ENCODE measurements at regions not wholly inside any gene's neighbourhood (a gene's known extent, or its start where the extent isn't known, plus 50 kb on each side); places are given as distances from the start of the nearest gene placed in this dataset.

DNA sequence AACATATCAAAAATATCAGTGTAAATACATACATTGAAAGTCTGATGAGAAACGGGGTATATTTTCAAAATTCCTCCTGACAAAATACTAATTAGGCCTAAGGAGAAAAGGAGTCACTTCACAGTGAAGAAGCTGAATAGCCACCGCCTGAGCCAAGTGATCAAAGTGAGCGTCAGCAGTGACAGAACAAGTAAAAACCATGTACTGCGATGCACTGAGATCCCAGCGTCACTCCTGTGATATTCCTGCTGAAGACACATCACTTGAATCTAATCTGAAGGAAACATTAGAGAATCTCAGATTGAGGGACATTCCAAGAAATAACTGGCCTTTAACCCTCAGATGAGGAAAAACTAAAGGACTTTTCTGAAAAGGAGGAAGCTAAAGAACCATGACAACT lies 285.3 kb downstream of the EN1 start:
- Histone ChIP-seq H3K36me3 (ENCODE audit: insufficient read depth, low read length) (no peaks in the 10 kb centered on the region), H3K79me2 (ENCODE audit: insufficient read depth, low read length) (no peaks in the 10 kb centered on the region), H4K20me1 (ENCODE audit: insufficient read depth, low read length) (no peaks in the 10 kb centered on the region), H3K4me2 (ENCODE audit: low read length) (no peak overlapping the region), H3K9me3 (ENCODE audit: low read length) (no peaks in the 10 kb centered on the region), H2AFZ (ENCODE audit: low read length) (no peak overlapping the region), H3K9me2 (ENCODE audit: low read depth, low read length) (no peaks in the 10 kb centered on the region), H3K27me3 (ENCODE audit: insufficient read depth, low read length) (no peaks in the 10 kb centered on the region), H3K4me3 (ENCODE audit: low read depth, low read length, poor library complexity, severe bottlenecking) (no peak overlapping the region), H3F3A (ENCODE audit: insufficient read depth, low read length) (no peaks in the 10 kb centered on the region), H3K9ac (ENCODE audit: low read length) (no peak overlapping the region), H3K27ac (ENCODE audit: low read depth, low read length, poor library complexity, severe bottlenecking) (no peak overlapping the region), H3K4me1 (ENCODE audit: insufficient read depth, low read length, severe bottlenecking) (no peaks in the 10 kb centered on the region)
- no peak for TF ChIP-seq EZH2 (IDR thresholded peaks at IDR 0.05; ENCODE audit: borderline replicate concordance, low read length)
- TF ChIP-seq, protein P1, sequence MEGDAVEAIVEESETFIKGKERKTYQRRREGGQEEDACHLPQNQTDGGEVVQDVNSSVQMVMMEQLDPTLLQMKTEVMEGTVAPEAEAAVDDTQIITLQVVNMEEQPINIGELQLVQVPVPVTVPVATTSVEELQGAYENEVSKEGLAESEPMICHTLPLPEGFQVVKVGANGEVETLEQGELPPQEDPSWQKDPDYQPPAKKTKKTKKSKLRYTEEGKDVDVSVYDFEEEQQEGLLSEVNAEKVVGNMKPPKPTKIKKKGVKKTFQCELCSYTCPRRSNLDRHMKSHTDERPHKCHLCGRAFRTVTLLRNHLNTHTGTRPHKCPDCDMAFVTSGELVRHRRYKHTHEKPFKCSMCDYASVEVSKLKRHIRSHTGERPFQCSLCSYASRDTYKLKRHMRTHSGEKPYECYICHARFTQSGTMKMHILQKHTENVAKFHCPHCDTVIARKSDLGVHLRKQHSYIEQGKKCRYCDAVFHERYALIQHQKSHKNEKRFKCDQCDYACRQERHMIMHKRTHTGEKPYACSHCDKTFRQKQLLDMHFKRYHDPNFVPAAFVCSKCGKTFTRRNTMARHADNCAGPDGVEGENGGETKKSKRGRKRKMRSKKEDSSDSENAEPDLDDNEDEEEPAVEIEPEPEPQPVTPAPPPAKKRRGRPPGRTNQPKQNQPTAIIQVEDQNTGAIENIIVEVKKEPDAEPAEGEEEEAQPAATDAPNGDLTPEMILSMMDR (IDR thresholded peaks at IDR 0.05; ENCODE audit: low read length) = no peak

DNA sequence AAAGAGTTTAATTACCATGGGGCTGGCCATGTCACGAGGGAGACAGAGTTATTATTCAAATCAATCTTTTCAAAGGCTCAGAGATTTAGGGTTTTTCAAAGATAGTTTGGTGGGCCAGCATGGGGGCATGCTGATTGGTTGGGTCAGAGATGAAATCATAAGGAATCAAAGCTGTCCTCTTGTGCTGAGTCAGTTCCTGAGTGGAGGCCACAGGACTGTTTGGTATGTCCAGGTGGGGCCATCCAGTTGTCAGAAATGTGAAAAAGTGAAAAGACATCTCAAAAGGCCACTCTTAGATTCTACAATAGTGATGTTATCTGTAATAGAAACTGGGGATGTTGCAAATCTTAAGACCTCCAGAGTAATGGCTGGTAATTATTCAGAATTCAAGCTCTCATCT lies 288.6 kb downstream of the EN1 start:
- H3K27ac ChIP-seq (ENCODE audit: low read depth, low read length, poor library complexity, severe bottlenecking) = no peak overlapping the region
- no peaks in the 10 kb centered on the region for H3K9me2 ChIP-seq (ENCODE audit: low read depth, low read length)
- no peaks in the 10 kb centered on the region for H3F3A ChIP-seq (ENCODE audit: insufficient read depth, low read length)
- H3K36me3 ChIP-seq (ENCODE audit: insufficient read depth, low read length) = no peaks in the 10 kb centered on the region
- no peaks in the 10 kb centered on the region for H4K20me1 ChIP-seq (ENCODE audit: insufficient read depth, low read length)
- H3K27me3 ChIP-seq (ENCODE audit: insufficient read depth, low read length) = no peaks in the 10 kb centered on the region
- H2AFZ ChIP-seq (ENCODE audit: low read length) = no peak overlapping the region
- H3K9me3 ChIP-seq (ENCODE audit: low read length) = no peaks in the 10 kb centered on the region
- H3K9ac ChIP-seq (ENCODE audit: low read length) = no peak overlapping the region
- H3K79me2 ChIP-seq (ENCODE audit: insufficient read depth, low read length) = no peaks in the 10 kb centered on the region
- H3K4me2 ChIP-seq (ENCODE audit: low read length) = no peak overlapping the region
- no peaks in the 10 kb centered on the region for H3K4me1 ChIP-seq (ENCODE audit: insufficient read depth, low read length, severe bottlenecking)
- TF ChIP-seq, protein P1 (IDR thresholded peaks at IDR 0.05; ENCODE audit: low read length) = no peak
- no peak for TF ChIP-seq EZH2 (IDR thresholded peaks at IDR 0.05; ENCODE audit: borderline replicate concordance, low read length)
- H3K4me3 ChIP-seq (ENCODE audit: low read depth, low read length, poor library complexity, severe bottlenecking) = no peak overlapping the region

- no peak overlapping the region for H3K27ac ChIP-seq (ENCODE audit: low read depth, low read length, poor library complexity, severe bottlenecking)
- no peaks in the 10 kb centered on the region for H3K9me3 ChIP-seq (ENCODE audit: low read length)
- TF ChIP-seq, protein P1 (IDR thresholded peaks at IDR 0.05; ENCODE audit: low read length) = no peak
- TF ChIP-seq EZH2 (IDR thresholded peaks at IDR 0.05; ENCODE audit: borderline replicate concordance, low read length) = no peak
- H3K9me2 ChIP-seq (ENCODE audit: low read depth, low read length) = no peaks in the 10 kb centered on the region
- H2AFZ ChIP-seq (ENCODE audit: low read length) = no peak overlapping the region
- no peaks in the 10 kb centered on the region for H3K79me2 ChIP-seq (ENCODE audit: insufficient read depth, low read length)
- no peaks in the 10 kb centered on the region for H4K20me1 ChIP-seq (ENCODE audit: insufficient read depth, low read length)
- no peak overlapping the region for H3K9ac ChIP-seq (ENCODE audit: low read length)
- H3K4me3 ChIP-seq (ENCODE audit: low read depth, low read length, poor library complexity, severe bottlenecking) = no peak overlapping the region
- no peaks in the 10 kb centered on the region for H3K36me3 ChIP-seq (ENCODE audit: insufficient read depth, low read length)
- no peak overlapping the region for H3K4me2 ChIP-seq (ENCODE audit: low read length)
- H3F3A ChIP-seq (ENCODE audit: insufficient read depth, low read length) = no peaks in the 10 kb centered on the region
- H3K27me3 ChIP-seq (ENCODE audit: insufficient read depth, low read length) = no peaks in the 10 kb centered on the region
- no peaks in the 10 kb centered on the region for H3K4me1 ChIP-seq (ENCODE audit: insufficient read depth, low read length, severe bottlenecking)
Observed at GRCh38 chr2:118557791-118558190, 289.7 kb downstream of the EN1 start.
